Right lobe of liver (tissue), 4 donors: ENCODE measurements at regions not wholly inside any gene's neighbourhood (a gene's known extent, or its start where the extent isn't known, plus 50 kb on each side); places are given as distances from the start of the nearest gene placed in this dataset.

Source experiments
- POLR2A ChIP-seq: fragments of 450-650 bp; IDR thresholded peaks from one replicate; pipeline ENCODE4 v1.6.1; 2017; ENCODE audit warnings: antibody characterized with exemption, mild to moderate bottlenecking
- TF ChIP-seq, protein P1 (sequence below), 4 donors: fragments of 200-600 bp in 3 of 4; fragments of 450-650 bp in 1 of 4; IDR thresholded peaks; one replicate each; pipeline versions ENCODE4 v1.5.1 to v1.8.0; 2016 to 2022; ENCODE audit warnings: antibody characterized with exemption in 4 of 4, mild to moderate bottlenecking in 2 of 4
- donor health status: DM: no; HTN: no; CAD: no.
- donor health status: DM: no; HTN: no; CAD: no.
- donor health status: DM: no; HTN: yes; CAD: no.

GRCh38 chr18:61718944-61719343 is 173.9 kb downstream of the RNF152 start:
- TF ChIP-seq, protein P1, sequence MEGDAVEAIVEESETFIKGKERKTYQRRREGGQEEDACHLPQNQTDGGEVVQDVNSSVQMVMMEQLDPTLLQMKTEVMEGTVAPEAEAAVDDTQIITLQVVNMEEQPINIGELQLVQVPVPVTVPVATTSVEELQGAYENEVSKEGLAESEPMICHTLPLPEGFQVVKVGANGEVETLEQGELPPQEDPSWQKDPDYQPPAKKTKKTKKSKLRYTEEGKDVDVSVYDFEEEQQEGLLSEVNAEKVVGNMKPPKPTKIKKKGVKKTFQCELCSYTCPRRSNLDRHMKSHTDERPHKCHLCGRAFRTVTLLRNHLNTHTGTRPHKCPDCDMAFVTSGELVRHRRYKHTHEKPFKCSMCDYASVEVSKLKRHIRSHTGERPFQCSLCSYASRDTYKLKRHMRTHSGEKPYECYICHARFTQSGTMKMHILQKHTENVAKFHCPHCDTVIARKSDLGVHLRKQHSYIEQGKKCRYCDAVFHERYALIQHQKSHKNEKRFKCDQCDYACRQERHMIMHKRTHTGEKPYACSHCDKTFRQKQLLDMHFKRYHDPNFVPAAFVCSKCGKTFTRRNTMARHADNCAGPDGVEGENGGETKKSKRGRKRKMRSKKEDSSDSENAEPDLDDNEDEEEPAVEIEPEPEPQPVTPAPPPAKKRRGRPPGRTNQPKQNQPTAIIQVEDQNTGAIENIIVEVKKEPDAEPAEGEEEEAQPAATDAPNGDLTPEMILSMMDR (IDR thresholded peaks at IDR 0.05): no peak
- no peak for TF ChIP-seq POLR2A
